GM12878 (cell line): ENCODE measurements at regions not wholly inside any gene's neighbourhood (a gene's known extent, or its start where the extent isn't known, plus 50 kb on each side); places are given as distances from the start of the nearest gene placed in this dataset.

Experiments used
- ATAC-seq: fragments of 200-7000 bp; cut with Tn5 transposase; 3 replicates; pipeline ENCODE4 v1.9.1; 2020; ENCODE audit warnings: mild to moderate bottlenecking, moderate library complexity
- BruUV-seq: library from RNA; stranded (reverse); fragments of 400-500 nt; replicated peaks from 2 replicates; lab custom pipeline; 2021; lab: Mats Ljungman, UMichigan
- CTCF ChIA-PET: fragments of 300-600 bp; sonication (Branson Sonifier 250); formaldehyde crosslinking; extraction: SDS; loops from one replicate; lab custom pipeline; 2021; ENCODE audit warnings: inconsistent platforms; lab: Yijun Ruan, JAX
- POLR2A ChIA-PET: fragments of 350-600 bp; formaldehyde crosslinking; extraction: SDS; loops from one replicate; lab custom pipeline; 2021; ENCODE audit warnings: inconsistent platforms; lab: Charles Lee
- RAD21 ChIA-PET: fragments of 300-600 bp; sonication (Branson Sonifier 250); formaldehyde crosslinking; loops from one replicate; lab custom pipeline; 2023; ENCODE audit warnings: antibody characterized with exemption; ENCODE audit not compliant: unreplicated experiment; lab: Charles Lee
- SMC1A ChIA-PET: fragments of 300-600 bp; sonication (Branson Sonifier 250); formaldehyde crosslinking; loops from one replicate; lab custom pipeline; 2023; ENCODE audit not compliant: unreplicated experiment, uncharacterized antibody; lab: Charles Lee
- DNase-seq: peaks from one replicate; pipeline ENCODE4 v3.0.0-alpha.2; 2011; ENCODE audit warnings: low read depth, low spot score
- FAIRE-seq: peaks from 3 replicates; lab custom pipeline; 2011; peaks lifted over from hg19 to GRCh38; lab: Jason Lieb, UNC
- H2AFZ ChIP-seq: 2 replicates; pipeline ENCODE4 v1.6.0; 2011; ENCODE audit warnings: low read depth, low read length, control low read depth; ENCODE audit not compliant: control insufficient read depth
- H3K27ac ChIP-seq: 2 replicates; pipeline ENCODE4 v1.5.1; 2011; ENCODE audit warnings: control low read depth; ENCODE audit not compliant: control insufficient read depth, insufficient read depth
- H3K27me3 ChIP-seq, 2 experiments: replicated peaks in 1 of 2; 2 replicates each; pipeline versions ENCODE4 v1.6.0 to v1.6.1; 2011; ENCODE audit warnings: low read length in 1 of 2; ENCODE audit not compliant: control insufficient read depth in 2 of 2, insufficient read depth in 2 of 2
- H3K36me3 ChIP-seq, 2 experiments: 2 replicates each; pipeline ENCODE4 v1.5.1; 2011; ENCODE audit warnings: low read length in 1 of 2; ENCODE audit not compliant: control insufficient read depth in 2 of 2, insufficient read depth in 2 of 2
- H3K4me1 ChIP-seq: 2 replicates; pipeline ENCODE4 v1.6.1; 2011; ENCODE audit warnings: mild to moderate bottlenecking, low read length, moderate library complexity, mixed read lengths; ENCODE audit not compliant: control insufficient read depth, insufficient read depth
- H3K4me2 ChIP-seq: 2 replicates; pipeline ENCODE4 v1.6.0; 2011; ENCODE audit warnings: control low read depth; ENCODE audit not compliant: control insufficient read depth, insufficient read depth
- H3K4me3 ChIP-seq: fragments of 200-600 bp; sonication (generic); 2 replicates; pipeline ENCODE4 v1.5.1; 2016
- H3K79me2 ChIP-seq: 2 replicates; pipeline ENCODE4 v1.6.0; 2011; ENCODE audit warnings: low read length; ENCODE audit not compliant: control insufficient read depth, insufficient read depth
- H3K9ac ChIP-seq: 2 replicates; pipeline ENCODE4 v1.8.0; 2011; ENCODE audit warnings: low read length, control low read depth, mixed read lengths; ENCODE audit not compliant: control insufficient read depth, insufficient read depth
- H3K9me3 ChIP-seq: replicated peaks from 3 replicates; pipeline ENCODE4 v1.5.1; 2011; ENCODE audit warnings: mild to moderate bottlenecking, low read length; ENCODE audit not compliant: control insufficient read depth, insufficient read depth
- H4K20me1 ChIP-seq: 2 replicates; pipeline ENCODE4 v1.6.0; 2011; ENCODE audit not compliant: control insufficient read depth, insufficient read depth
- CBX3 ChIP-seq: fragments of 200-600 bp; sonication (generic); IDR thresholded peaks from 2 replicates; pipeline ENCODE4 v1.6.1; 2016; ENCODE audit warnings: low read depth, borderline replicate concordance
- CHD1 ChIP-seq: IDR thresholded peaks from 2 replicates; pipeline ENCODE4 v1.6.1; 2012; ENCODE audit warnings: low read depth, low read length, improper control_type of control experiment
- CHD4 ChIP-seq: fragments of 200-600 bp; sonication (generic); IDR thresholded peaks from 2 replicates; pipeline ENCODE4 v1.6.1; 2016; ENCODE audit warnings: mild to moderate bottlenecking
- EZH2 ChIP-seq: IDR thresholded peaks from 2 replicates; pipeline ENCODE4 v1.6.1; 2012; ENCODE audit warnings: low read depth, mild to moderate bottlenecking, control low read depth, inconsistent platforms, low read length, borderline replicate concordance; ENCODE audit not compliant: control insufficient read depth
- IKZF2 ChIP-seq, 2 experiments: fragments of 450-650 bp; IDR thresholded peaks; 2 replicates each; pipeline ENCODE4 v1.6.1; 2017; ENCODE audit warnings: mild to moderate bottlenecking in 2 of 2, moderate library complexity in 2 of 2
- KAT2A ChIP-seq: conservative IDR thresholded peaks from 2 replicates; pipeline ENCODE4 v1.6.1; 2011; ENCODE audit warnings: low read depth, low read length; ENCODE audit not compliant: control insufficient read depth
- MEF2A ChIP-seq: IDR thresholded peaks from 2 replicates; pipeline ENCODE4 v1.6.1; 2011; ENCODE audit warnings: low read depth, mild to moderate bottlenecking, low read length, moderate library complexity; ENCODE audit not compliant: insufficient read depth
- NFXL1 ChIP-seq: fragments of 450-650 bp; IDR thresholded peaks from 2 replicates; pipeline ENCODE4 v1.6.1; 2017; ENCODE audit warnings: antibody characterized with exemption, mild to moderate bottlenecking, borderline replicate concordance
- RCOR1 ChIP-seq: conservative IDR thresholded peaks from 2 replicates; pipeline ENCODE4 v1.6.1; 2012; ENCODE audit warnings: low read depth, low read length, improper control_type of control experiment
- SMARCA5 ChIP-seq: fragments of 450-650 bp; IDR thresholded peaks from 2 replicates; pipeline ENCODE4 v1.6.1; 2017; ENCODE audit warnings: mild to moderate bottlenecking
- STAT1 ChIP-seq: fragments of 450-650 bp; conservative IDR thresholded peaks from 2 replicates; pipeline ENCODE4 v1.6.1; 2014; ENCODE audit warnings: antibody characterized with exemption, mild to moderate bottlenecking
- STAT3 ChIP-seq: IDR thresholded peaks from 2 replicates; pipeline ENCODE4 v1.6.1; 2011; ENCODE audit warnings: low read depth, low read length, improper control_type of control experiment
- SUZ12 ChIP-seq: fragments of 200-600 bp; sonication (generic); IDR thresholded peaks from one replicate; pipeline ENCODE4 v1.6.1; 2018; ENCODE audit warnings: antibody characterized with exemption, mild to moderate bottlenecking; ENCODE audit not compliant: unreplicated experiment
- USF1 ChIP-seq: IDR thresholded peaks from 2 replicates; pipeline ENCODE4 v1.6.1; 2011; ENCODE audit warnings: borderline replicate concordance, low read depth, mild to moderate bottlenecking, moderate library complexity, mixed read lengths, low read length; ENCODE audit not compliant: insufficient read depth; ENCODE audit errors: extremely low read length
- WGBS: methylation state at CpG from one replicate; pipeline ENCODE4 v1.1.6; 2016; ENCODE audit warnings: low lambda C conversion rate; ENCODE audit not compliant: insufficient replicate concordance, insufficient coverage; ENCODE audit errors: missing lambda C conversion rate; 5-methylcytosine and 5-hydroxymethylcytosine counted together
- in situ Hi-C: fragments of 300-500 bp; cut with MboI; formaldehyde crosslinking; loops from 9 replicates; pipeline ENCODE4 v1.14.3; 2018; ENCODE audit warnings: mixed read lengths
- intact Hi-C: fragments of 100-400 bp; cut with micrococcal nuclease; formaldehyde crosslinking; loops from one replicate; pipeline ENCODE4 v1.14.2; 2022; ENCODE audit not compliant: unreplicated experiment
- TF ChIP-seq, protein P1 (sequence below): fragments of 450-650 bp; IDR thresholded peaks from 2 replicates; pipeline ENCODE4 v1.6.1; 2018; ENCODE audit warnings: mild to moderate bottlenecking, low read depth, moderate library complexity; ENCODE audit not compliant: partially characterized antibody

GRCh38 chr1:232868793-232869491 lies 63.7 kb downstream of the MAP10 start:
- no peaks in the 10 kb centered on the region for H4K20me1 ChIP-seq
- ChIA-PET POLR2A (no interaction called here), SMC1A (interaction anchor here (1.6 kb wide), 1 partner anchor 10 kb away, joined by 3 read pairs; no protein-coding TSS in a partner anchor), CTCF (interaction anchor here (1.3 kb wide), 1 partner anchor 11 kb away, joined by 4 read pairs; no protein-coding TSS in a partner anchor), RAD21 (no interaction called here)
- no peak overlapping the region for H2AFZ ChIP-seq
- no peaks in the 10 kb centered on the region for H3K4me1 ChIP-seq
- no peaks in the 10 kb centered on the region for H3K27me3 ChIP-seq
- in situ Hi-C loops = no loop called here
- H3K4me3 ChIP-seq = no peak overlapping the region
- no TSS peak for BruUV-seq
- no peaks in the 10 kb centered on the region for H3K36me3 ChIP-seq
- TF ChIP-seq SMARCA5 (no peak), RCOR1 (no peak), CHD4 (no peak), USF1 (no peak), NFXL1 (no peak), SUZ12 (no peak), CBX3 (no peak), STAT3 (no peak), EZH2 (no peak), IKZF2 (IDR thresholded peaks at IDR 0.05) (no peak), MEF2A (no peak), STAT1 (no peak), KAT2A (no peak), CHD1 (no peak)
- TF ChIP-seq, protein P1, sequence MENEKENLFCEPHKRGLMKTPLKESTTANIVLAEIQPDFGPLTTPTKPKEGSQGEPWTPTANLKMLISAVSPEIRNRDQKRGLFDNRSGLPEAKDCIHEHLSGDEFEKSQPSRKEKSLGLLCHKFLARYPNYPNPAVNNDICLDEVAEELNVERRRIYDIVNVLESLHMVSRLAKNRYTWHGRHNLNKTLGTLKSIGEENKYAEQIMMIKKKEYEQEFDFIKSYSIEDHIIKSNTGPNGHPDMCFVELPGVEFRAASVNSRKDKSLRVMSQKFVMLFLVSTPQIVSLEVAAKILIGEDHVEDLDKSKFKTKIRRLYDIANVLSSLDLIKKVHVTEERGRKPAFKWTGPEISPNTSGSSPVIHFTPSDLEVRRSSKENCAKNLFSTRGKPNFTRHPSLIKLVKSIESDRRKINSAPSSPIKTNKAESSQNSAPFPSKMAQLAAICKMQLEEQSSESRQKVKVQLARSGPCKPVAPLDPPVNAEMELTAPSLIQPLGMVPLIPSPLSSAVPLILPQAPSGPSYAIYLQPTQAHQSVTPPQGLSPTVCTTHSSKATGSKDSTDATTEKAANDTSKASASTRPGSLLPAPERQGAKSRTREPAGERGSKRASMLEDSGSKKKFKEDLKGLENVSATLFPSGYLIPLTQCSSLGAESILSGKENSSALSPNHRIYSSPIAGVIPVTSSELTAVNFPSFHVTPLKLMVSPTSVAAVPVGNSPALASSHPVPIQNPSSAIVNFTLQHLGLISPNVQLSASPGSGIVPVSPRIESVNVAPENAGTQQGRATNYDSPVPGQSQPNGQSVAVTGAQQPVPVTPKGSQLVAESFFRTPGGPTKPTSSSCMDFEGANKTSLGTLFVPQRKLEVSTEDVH = no peak
- H3K9ac ChIP-seq = no peak overlapping the region
- FAIRE-seq = no peak
- intact Hi-C loops = no loop called here
- no peak for DNase-seq
- no peak overlapping the region for H3K4me2 ChIP-seq
- H3K79me2 ChIP-seq = no peaks in the 10 kb centered on the region
- H3K27ac ChIP-seq = no peak overlapping the region
- no peak for ATAC-seq
- no peaks in the 10 kb centered on the region for H3K9me3 ChIP-seq
- 20% methylated on average over 6 of the region's 6 CpGs for WGBS
